Endothelial cell of umbilical vein (primary cell): ENCODE measurements at regions not wholly inside any gene's neighbourhood (a gene's known extent, or its start where the extent isn't known, plus 50 kb on each side); places are given as distances from the start of the nearest gene placed in this dataset.

ENCODE experiments used
- BruUV-seq: library from RNA; stranded (reverse); fragments of 400-500 nt; replicated peaks from 2 replicates; lab custom pipeline; 2021; lab: Mats Ljungman, UMichigan
- CTCF ChIA-PET: fragments of 300-600, 350-600 bp; sonication (Branson Sonifier 250); formaldehyde crosslinking; loops from one replicate; lab custom pipeline; 2021; ENCODE audit warnings: antibody characterized with exemption, inconsistent platforms; lab: Charles Lee
- POLR2A ChIA-PET: fragments of 300-600, 350-600 bp; sonication (Branson Sonifier 250); formaldehyde crosslinking; loops from one replicate; lab custom pipeline; 2021; ENCODE audit warnings: antibody characterized with exemption, inconsistent platforms; lab: Charles Lee
- DNase-seq: peaks from one replicate; pipeline ENCODE4 v3.0.0-alpha.2; 2011; ENCODE audit warnings: low read depth, low spot score
- FAIRE-seq: peaks from 2 replicates; lab custom pipeline; 2011; peaks lifted over from hg19 to GRCh38; lab: Jason Lieb, UNC
- H2AFZ ChIP-seq: 2 replicates; pipeline ENCODE4 v1.6.0; 2012; ENCODE audit warnings: low read depth, low read length, control low read depth, inconsistent platforms
- H3K27ac ChIP-seq: 2 replicates; pipeline ENCODE4 v1.5.1; 2011; ENCODE audit warnings: low read depth, mild to moderate bottlenecking, control low read depth, low read length, moderate library complexity; ENCODE audit not compliant: insufficient read depth
- H3K27me3 ChIP-seq, 2 experiments: 2 replicates each; pipeline versions ENCODE4 v1.6.0 to v1.6.1; 2011; ENCODE audit warnings: low read length in 2 of 2, mixed read lengths in 1 of 2; ENCODE audit not compliant: control insufficient read depth in 2 of 2, insufficient read depth in 2 of 2
- H3K36me3 ChIP-seq, 2 experiments: 2 replicates in 1 of 2; 3 replicates in 1 of 2; pipeline ENCODE4 v1.5.1; 2011; ENCODE audit warnings: low read length in 2 of 2, mild to moderate bottlenecking in 1 of 2, moderate library complexity in 1 of 2; ENCODE audit not compliant: control insufficient read depth in 2 of 2, insufficient read depth in 2 of 2; ENCODE audit errors: extremely low read depth in 1 of 2
- H3K4me1 ChIP-seq: 3 replicates; pipeline ENCODE4 v1.5.1; 2011; ENCODE audit warnings: mild to moderate bottlenecking, low read length; ENCODE audit not compliant: control insufficient read depth, insufficient read depth; ENCODE audit errors: extremely low read depth
- H3K4me2 ChIP-seq: 2 replicates; pipeline ENCODE4 v1.6.1; 2011; ENCODE audit warnings: low read length, control low read depth, mixed read lengths; ENCODE audit not compliant: insufficient read depth
- H3K4me3 ChIP-seq, 3 experiments: fragments of 200-600 bp in 1 of 3; sonication (generic), shearing (Covaris generic) in 1 of 3; replicated peaks in 1 of 3; 2 replicates each; pipeline ENCODE4 v1.5.1; 2011 to 2016; ENCODE audit warnings: control low read depth in 3 of 3, low read length in 3 of 3, mild to moderate bottlenecking in 2 of 3, inconsistent platforms in 1 of 3, low read depth in 1 of 3, moderate library complexity in 1 of 3; ENCODE audit not compliant: insufficient read depth in 1 of 3
- H3K79me2 ChIP-seq: 2 replicates; pipeline ENCODE4 v1.6.0; 2012; ENCODE audit warnings: low read length, inconsistent platforms; ENCODE audit not compliant: control insufficient read depth, insufficient read depth
- H3K9ac ChIP-seq: replicated peaks from 2 replicates; pipeline ENCODE3; 2011; ENCODE audit warnings: low read length, control low read depth; ENCODE audit not compliant: insufficient read depth; ENCODE audit errors: extremely low read depth
- H3K9me1 ChIP-seq: replicated peaks from 3 replicates; pipeline ENCODE4 v1.6.0; 2011; ENCODE audit warnings: mild to moderate bottlenecking, low read length; ENCODE audit not compliant: control insufficient read depth, insufficient read depth; ENCODE audit errors: extremely low read depth
- H3K9me3 ChIP-seq: replicated peaks from 2 replicates; pipeline ENCODE4 v1.5.1; 2012; ENCODE audit warnings: low read length, inconsistent platforms; ENCODE audit not compliant: control insufficient read depth, insufficient read depth
- H4K20me1 ChIP-seq: replicated peaks from 2 replicates; pipeline ENCODE3; 2011; ENCODE audit warnings: mild to moderate bottlenecking, low read length; ENCODE audit not compliant: control insufficient read depth, insufficient read depth; ENCODE audit errors: extremely low read depth
- CTCF ChIP-seq, 2 donors: IDR thresholded peaks; 1 replicate in 1 of 2; 2 replicates in 1 of 2; pipeline ENCODE4 v1.5.1; 2011; ENCODE audit warnings: low read length in 2 of 2, mild to moderate bottlenecking in 2 of 2, moderate library complexity in 2 of 2, control low read depth in 1 of 2, inconsistent platforms in 1 of 2, low read depth in 1 of 2; ENCODE audit not compliant: insufficient read depth in 1 of 2; ENCODE audit errors: extremely low read depth in 1 of 2
- EZH2 ChIP-seq: IDR thresholded peaks from 2 replicates; pipeline ENCODE4 v1.6.1; 2012; ENCODE audit warnings: borderline replicate concordance, low read depth, mild to moderate bottlenecking, moderate library complexity, low read length, inconsistent platforms; ENCODE audit not compliant: severe bottlenecking
- FOS ChIP-seq: IDR thresholded peaks from 2 replicates; pipeline ENCODE4 v1.6.1; 2011; ENCODE audit warnings: mild to moderate bottlenecking, low read length, moderate library complexity, borderline replicate concordance; ENCODE audit not compliant: insufficient read depth
- GATA2 ChIP-seq: IDR thresholded peaks from 2 replicates; pipeline ENCODE4 v1.7.0; 2011; ENCODE audit warnings: low read depth, mild to moderate bottlenecking, moderate library complexity, mixed read lengths, low read length; ENCODE audit not compliant: insufficient read length, insufficient read depth
- JUN ChIP-seq: IDR thresholded peaks from 2 replicates; pipeline ENCODE4 v1.6.1; 2011; ENCODE audit warnings: borderline replicate concordance, low read depth; ENCODE audit not compliant: insufficient read length, insufficient read depth
- MYC ChIP-seq: IDR thresholded peaks from one replicate; pipeline ENCODE4 v1.6.1; 2011; ENCODE audit warnings: mild to moderate bottlenecking, low read depth, low read length
- POLR2A ChIP-seq: IDR thresholded peaks from 2 replicates; pipeline ENCODE4 v1.6.1; 2012; ENCODE audit warnings: low read depth, mild to moderate bottlenecking, control low read depth, low read length
- POLR2AphosphoS5 ChIP-seq: IDR thresholded peaks from 2 replicates; pipeline ENCODE4 v1.6.1; 2012; ENCODE audit warnings: low read depth, mild to moderate bottlenecking, control low read depth, low read length, moderate library complexity; ENCODE audit not compliant: insufficient read depth
- dilution Hi-C: fragments of 300-500 bp; cut with MboI; formaldehyde crosslinking; loops from one replicate; pipeline ENCODE4 v1.15.0; 2019; ENCODE audit warnings: low sequenced_read_pairs; ENCODE audit not compliant: extremely low pct_ligation_motif_present
- intact Hi-C: fragments of 100-400 bp; cut with micrococcal nuclease; formaldehyde crosslinking; loops from one replicate; pipeline ENCODE4 v1.10.0; 2022
- TF ChIP-seq, protein P1 (sequence below): IDR thresholded peaks from 2 replicates; pipeline ENCODE4 v1.6.1; 2011; ENCODE audit not compliant: insufficient read depth, insufficient read length

DNA sequence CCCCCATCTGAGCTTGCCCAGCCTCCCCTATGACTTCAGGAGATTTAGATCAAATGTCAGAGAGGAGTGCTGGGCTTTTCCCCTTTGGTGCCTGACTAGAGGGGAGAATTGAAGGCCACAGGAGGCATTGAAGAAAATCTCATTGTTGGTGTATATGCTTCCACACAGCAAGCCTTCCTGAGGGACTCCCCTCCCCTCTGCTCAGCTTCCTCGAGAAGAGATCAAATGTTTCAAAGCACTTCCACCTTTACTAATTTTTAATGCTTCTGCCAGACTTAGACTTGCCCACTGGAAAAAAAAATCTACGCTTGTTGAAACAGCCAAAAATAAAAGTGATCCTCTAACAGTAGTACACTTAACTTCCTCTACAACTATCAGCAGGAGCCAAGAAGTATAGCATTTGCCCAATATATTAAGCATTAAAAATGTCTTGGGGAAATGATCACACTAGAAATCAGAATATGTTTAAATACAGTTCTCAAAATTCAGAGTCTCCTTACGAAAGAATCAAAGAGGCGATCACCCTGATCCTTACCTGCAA lies 79.3 kb downstream of the FZD1 start:
- no peak for FAIRE-seq
- no peaks in the 10 kb centered on the region for H3K27me3 ChIP-seq
- DNase-seq: no peak
- POLR2A ChIA-PET: no interaction called here
- TF ChIP-seq CTCF (IDR thresholded peaks at IDR 0.05; ENCODE audit: extremely low read depth in 1 of 2, insufficient read depth in 1 of 2, low read depth in 1 of 2, low read length in 2 of 2) (no peak), POLR2A (no peak)
- intact Hi-C loops: no loop called here
- H3K4me2 ChIP-seq: no peak overlapping the region
- peaks cover 24% of the 10 kb centered on the region for H3K4me1 ChIP-seq
- no peaks in the 10 kb centered on the region for H3K9me1 ChIP-seq
- no peaks in the 10 kb centered on the region for H4K20me1 ChIP-seq
- dilution Hi-C loops: no loop called here
- no peak overlapping the region for H2AFZ ChIP-seq
- no peak overlapping the region for H3K4me3 ChIP-seq
- no peak overlapping the region for H3K9ac ChIP-seq
- no peak overlapping the region for H3K27ac ChIP-seq
- CTCF ChIA-PET: interaction anchor here (1.4 to 1.9 kb wide), 3 partner anchors 8 to 26 kb away, joined by 3 to 4 read pairs (median 3); no protein-coding TSS in a partner anchor
- no peaks in the 10 kb centered on the region for H3K36me3 ChIP-seq
- no peaks in the 10 kb centered on the region for H3K9me3 ChIP-seq
- BruUV-seq: no TSS peak
- no peaks in the 10 kb centered on the region for H3K79me2 ChIP-seq

DNA sequence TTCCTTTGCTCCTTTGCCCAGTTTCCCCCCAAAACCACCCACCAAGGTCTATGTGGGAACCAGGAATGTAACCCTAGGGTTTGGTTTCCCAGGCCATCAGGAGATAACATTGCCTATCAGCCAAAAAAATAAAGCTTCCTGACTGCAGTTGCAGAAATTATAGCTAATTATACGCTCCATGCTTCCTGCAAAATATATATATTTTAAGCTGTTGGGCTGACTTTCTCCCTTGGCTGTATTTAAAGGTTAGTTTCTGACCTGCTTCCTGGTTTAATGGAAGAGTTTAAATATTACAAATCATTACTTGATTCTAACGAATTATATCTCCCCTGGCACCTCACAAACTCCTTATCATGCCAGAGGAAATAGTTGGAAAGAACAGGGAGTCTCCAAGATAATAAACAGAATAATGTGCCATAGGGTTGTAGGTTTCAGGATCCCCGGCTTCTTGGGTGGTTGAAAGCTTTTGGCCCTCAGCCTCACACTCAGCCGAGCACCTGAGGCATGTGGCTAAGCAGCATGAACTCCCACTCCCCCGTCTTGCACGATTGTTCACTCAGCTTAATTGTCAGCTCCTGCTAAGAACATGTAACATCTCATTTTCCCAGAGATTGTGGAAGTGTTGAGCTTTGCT lies 79.9 kb downstream of the FZD1 start:
- H3K4me1 ChIP-seq: peaks cover 30% of the 10 kb centered on the region
- H3K4me3 ChIP-seq: no peak overlapping the region
- H3K9me1 ChIP-seq: no peaks in the 10 kb centered on the region
- H3K27ac ChIP-seq: no peak overlapping the region
- BruUV-seq: no TSS peak
- H3K9ac ChIP-seq: no peak overlapping the region
- no peaks in the 10 kb centered on the region for H4K20me1 ChIP-seq
- dilution Hi-C loops (no loop called here), intact Hi-C loops (no loop called here)
- DNase-seq (no peak), FAIRE-seq (no peak)
- no peaks in the 10 kb centered on the region for H3K27me3 ChIP-seq
- ChIA-PET CTCF (interaction anchor here (1.1 to 1.9 kb wide), 5 partner anchors 8 to 56 kb away, joined by 3 to 4 read pairs (median 3); no protein-coding TSS in a partner anchor), POLR2A (no interaction called here)
- no peaks in the 10 kb centered on the region for H3K36me3 ChIP-seq
- no peaks in the 10 kb centered on the region for H3K79me2 ChIP-seq
- no peaks in the 10 kb centered on the region for H3K9me3 ChIP-seq
- TF ChIP-seq JUN (no peak), FOS (no peak), GATA2 (no peak), POLR2AphosphoS5 (no peak), CTCF (IDR thresholded peaks at IDR 0.05; ENCODE audit: extremely low read depth in 1 of 2, insufficient read depth in 1 of 2, low read depth in 1 of 2, low read length in 2 of 2) (no peak), MYC (no peak), EZH2 (no peak), POLR2A (no peak)
- TF ChIP-seq, protein P1, sequence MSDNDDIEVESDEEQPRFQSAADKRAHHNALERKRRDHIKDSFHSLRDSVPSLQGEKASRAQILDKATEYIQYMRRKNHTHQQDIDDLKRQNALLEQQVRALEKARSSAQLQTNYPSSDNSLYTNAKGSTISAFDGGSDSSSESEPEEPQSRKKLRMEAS: no peak
- H3K4me2 ChIP-seq: no peak overlapping the region
- H2AFZ ChIP-seq: peak overlapping the region; percentile 57
